ENCODE measurements at regions not wholly inside any gene's neighbourhood (a gene's known extent, or its start where the extent isn't known, plus 50 kb on each side); places are given as distances from the start of the nearest gene placed in this dataset.

DNA sequence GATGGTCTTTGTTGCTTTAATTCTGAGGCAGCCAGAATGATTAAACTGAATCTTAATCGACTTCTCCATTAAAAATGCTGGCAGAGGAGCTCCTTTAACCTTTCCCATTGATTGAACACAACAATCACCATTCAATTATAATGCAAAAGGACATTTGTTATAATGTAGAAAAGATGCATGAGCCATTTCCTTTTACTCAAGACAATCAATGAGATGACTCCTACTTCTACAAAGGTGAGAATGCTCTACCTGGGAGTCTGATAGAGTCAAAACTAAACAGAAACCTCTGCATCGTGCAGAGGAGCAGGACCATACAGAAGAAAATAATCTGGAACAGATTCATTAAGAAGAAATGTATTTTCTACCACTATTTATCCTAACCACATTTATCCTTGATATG, 253.6 kb upstream of the DACH1 start:
- CTCF ChIA-PET: no interaction called here
- Mint-ChIP-seq H3K27ac (no peak overlapping the region), H3K9me3 (peaks cover 2% of the 10 kb centered on the region), H3K27me3 (no peaks in the 10 kb centered on the region), H3K36me3 (ENCODE audit: low read depth) (no peaks in the 10 kb centered on the region), H3K4me1 (ENCODE audit: low read depth) (no peaks in the 10 kb centered on the region), H3K4me3 (no peak overlapping the region)
- Histone ChIP-seq H3K4me3 (ENCODE audit: low read length) (no peak overlapping the region), H3K27ac (ENCODE audit: low read depth in 1 of 2, low read length in 2 of 2) (no peak overlapping the region), H3K36me3 (ENCODE audit: insufficient read depth, low read length) (no peaks in the 10 kb centered on the region), H3K27me3 (ENCODE audit: control insufficient read depth in 1 of 2, insufficient read depth in 2 of 2, low read length in 2 of 2) (no peaks in the 10 kb centered on the region), H3K9me3 (ENCODE audit: control insufficient read depth in 1 of 2, insufficient read depth in 1 of 2, low read length in 2 of 2) (no peaks in the 10 kb centered on the region), H3K4me1 (ENCODE audit: insufficient read depth, low read length) (no peaks in the 10 kb centered on the region)
- TF ChIP-seq, protein P1, sequence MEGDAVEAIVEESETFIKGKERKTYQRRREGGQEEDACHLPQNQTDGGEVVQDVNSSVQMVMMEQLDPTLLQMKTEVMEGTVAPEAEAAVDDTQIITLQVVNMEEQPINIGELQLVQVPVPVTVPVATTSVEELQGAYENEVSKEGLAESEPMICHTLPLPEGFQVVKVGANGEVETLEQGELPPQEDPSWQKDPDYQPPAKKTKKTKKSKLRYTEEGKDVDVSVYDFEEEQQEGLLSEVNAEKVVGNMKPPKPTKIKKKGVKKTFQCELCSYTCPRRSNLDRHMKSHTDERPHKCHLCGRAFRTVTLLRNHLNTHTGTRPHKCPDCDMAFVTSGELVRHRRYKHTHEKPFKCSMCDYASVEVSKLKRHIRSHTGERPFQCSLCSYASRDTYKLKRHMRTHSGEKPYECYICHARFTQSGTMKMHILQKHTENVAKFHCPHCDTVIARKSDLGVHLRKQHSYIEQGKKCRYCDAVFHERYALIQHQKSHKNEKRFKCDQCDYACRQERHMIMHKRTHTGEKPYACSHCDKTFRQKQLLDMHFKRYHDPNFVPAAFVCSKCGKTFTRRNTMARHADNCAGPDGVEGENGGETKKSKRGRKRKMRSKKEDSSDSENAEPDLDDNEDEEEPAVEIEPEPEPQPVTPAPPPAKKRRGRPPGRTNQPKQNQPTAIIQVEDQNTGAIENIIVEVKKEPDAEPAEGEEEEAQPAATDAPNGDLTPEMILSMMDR (IDR thresholded peaks at IDR 0.05): no peak
- ATAC-seq (ENCODE audit: poor library complexity) (no peak), DNase-seq (no peak)
- POLR2A ChIA-PET: no interaction called here
- intact Hi-C loops (cut with DNase I, micrococcal nuclease): no loop called here

- TF ChIP-seq, protein P1 (IDR thresholded peaks at IDR 0.05): no peak
- Mint-ChIP-seq H3K4me3 (no peak overlapping the region), H3K9me3 (peaks cover 2% of the 10 kb centered on the region), H3K36me3 (ENCODE audit: low read depth) (no peaks in the 10 kb centered on the region), H3K27me3 (no peaks in the 10 kb centered on the region), H3K4me1 (ENCODE audit: low read depth) (no peaks in the 10 kb centered on the region), H3K27ac (no peak overlapping the region)
- DNase-seq: no peak
- Histone ChIP-seq H3K9me3 (ENCODE audit: control insufficient read depth in 1 of 2, insufficient read depth in 1 of 2, low read length in 2 of 2) (no peaks in the 10 kb centered on the region), H3K4me3 (ENCODE audit: low read length) (no peak overlapping the region), H3K27ac (ENCODE audit: low read depth in 1 of 2, low read length in 2 of 2) (no peak overlapping the region), H3K27me3 (ENCODE audit: control insufficient read depth in 1 of 2, insufficient read depth in 2 of 2, low read length in 2 of 2) (no peaks in the 10 kb centered on the region), H3K36me3 (ENCODE audit: insufficient read depth, low read length) (no peaks in the 10 kb centered on the region), H3K4me1 (ENCODE audit: insufficient read depth, low read length) (no peaks in the 10 kb centered on the region)
- ATAC-seq (ENCODE audit: poor library complexity): no peak
- ChIA-PET POLR2A (no interaction called here), CTCF (no interaction called here)
- intact Hi-C loops (cut with DNase I, micrococcal nuclease): no loop called here
These were observed 246.9 kb upstream of the DACH1 start for GRCh38 chr13:72113931-72114330.

DNA sequence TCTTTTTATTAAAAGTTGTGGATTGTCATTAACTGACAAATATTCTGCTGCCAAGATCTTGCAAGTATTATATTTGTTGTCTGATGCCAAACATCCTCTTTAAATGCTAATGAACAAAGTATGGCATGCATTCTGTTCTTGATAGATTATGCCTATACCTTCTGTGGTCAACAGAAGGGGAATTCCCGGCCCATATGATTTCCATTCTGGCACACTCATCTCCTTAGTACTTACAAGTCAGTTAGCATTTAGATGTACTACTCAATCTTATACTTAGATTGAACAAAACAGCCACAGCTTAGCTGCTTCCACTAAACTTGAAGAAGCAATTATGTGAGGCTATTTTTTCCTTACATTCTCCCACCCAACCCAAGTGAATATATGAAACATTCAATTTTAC, 246.1 kb upstream of the DACH1 start:
- H3K4me1 ChIP-seq (ENCODE audit: insufficient read depth, low read length): no peaks in the 10 kb centered on the region
- ChIA-PET CTCF (no interaction called here), POLR2A (no interaction called here)
- intact Hi-C loops (cut with DNase I, micrococcal nuclease): no loop called here
- no peak for DNase-seq
- no peak overlapping the region for H3K4me3 ChIP-seq (ENCODE audit: low read length)
- H3K27ac Mint-ChIP-seq: no peak overlapping the region
- H3K27me3 Mint-ChIP-seq: no peaks in the 10 kb centered on the region
- peaks cover 2% of the 10 kb centered on the region for H3K9me3 Mint-ChIP-seq
- H3K36me3 Mint-ChIP-seq (ENCODE audit: low read depth): no peaks in the 10 kb centered on the region
- TF ChIP-seq, protein P1 (IDR thresholded peaks at IDR 0.05): no peak
- H3K27ac ChIP-seq (ENCODE audit: low read depth in 1 of 2, low read length in 2 of 2): no peak overlapping the region
- H3K4me1 Mint-ChIP-seq (ENCODE audit: low read depth): no peaks in the 10 kb centered on the region
- H3K4me3 Mint-ChIP-seq: no peak overlapping the region
- H3K27me3 ChIP-seq (ENCODE audit: control insufficient read depth in 1 of 2, insufficient read depth in 2 of 2, low read length in 2 of 2): no peaks in the 10 kb centered on the region
- no peaks in the 10 kb centered on the region for H3K36me3 ChIP-seq (ENCODE audit: insufficient read depth, low read length)
- no peaks in the 10 kb centered on the region for H3K9me3 ChIP-seq (ENCODE audit: control insufficient read depth in 1 of 2, insufficient read depth in 1 of 2, low read length in 2 of 2)
- no peak for ATAC-seq (ENCODE audit: poor library complexity)
